Cardiac fibroblast (primary cell): ENCODE measurements at regions not wholly inside any gene's neighbourhood (a gene's known extent, or its start where the extent isn't known, plus 50 kb on each side); places are given as distances from the start of the nearest gene placed in this dataset.
A peak's percentile ranks its signal among the peaks of the same experiment; 100 is the strongest.

Experiments
- DNase-seq, 2 donors: peaks; one replicate each; pipeline versions ENCODE4 v3.0.0 to v3.0.0-alpha.2; 2010; ENCODE audit warnings: low read depth in 2 of 2
- H3K4me3 ChIP-seq, 2 donors: replicated peaks in 1 of 2; 1 replicate in 1 of 2; 2 replicates in 1 of 2; pipeline ENCODE4 v1.5.1; 2011; ENCODE audit warnings: low read depth in 2 of 2, low read length in 2 of 2, mild to moderate bottlenecking in 2 of 2, moderate library complexity in 1 of 2
- CTCF ChIP-seq: IDR thresholded peaks from one replicate; pipeline ENCODE4 v1.5.1; 2011; ENCODE audit warnings: low read depth, mild to moderate bottlenecking, low read length, inconsistent platforms

- no peak overlapping the region for H3K4me3 ChIP-seq
- no peak for DNase-seq
- no peak for TF ChIP-seq CTCF
These were observed 152.2 kb downstream of the BTG1 start for GRCh38 chr12:91993287-91994017.

- DNase-seq: peak in 1 of 2 donors; percentile 49
- no peak overlapping the region for H3K4me3 ChIP-seq
- no peak for TF ChIP-seq CTCF
These were observed 154.1 kb downstream of the BTG1 start for GRCh38 chr12:91991399-91992187.

- no peak for TF ChIP-seq CTCF
- peak; percentile 39 to 67 for DNase-seq
- H3K4me3 ChIP-seq: no peak overlapping the region
These were observed 155.1 kb downstream of the BTG1 start for GRCh38 chr12:91990525-91990924.

GRCh38 chr12:91989143-91989542, 156.5 kb downstream of the BTG1 start:
- TF ChIP-seq CTCF: no peak

GRCh38 chr12:91988086-91988923, 157.3 kb downstream of the BTG1 start:
- H3K4me3 ChIP-seq: no peak overlapping the region
- TF ChIP-seq CTCF: no peak
- DNase-seq: peak; percentile 44 to 71

More at GRCh38 chr12:91989143-91989542, 156.5 kb downstream of the BTG1 start:
- no peak overlapping the region for H3K4me3 ChIP-seq
- DNase-seq: no peak

GRCh38 chr12:91986084-91986483, 159.6 kb downstream of the BTG1 start:
- no peak overlapping the region for H3K4me3 ChIP-seq
- TF ChIP-seq CTCF: no peak
- peak in 1 of 2 donors; percentile 56 for DNase-seq
